GM18502 (cell line): ENCODE measurements at regions not wholly inside any gene's neighbourhood (a gene's known extent, or its start where the extent isn't known, plus 50 kb on each side); places are given as distances from the start of the nearest gene placed in this dataset.

Source experiments
- ATAC-seq: cut with Tn5 transposase; IDR thresholded peaks from one replicate; pipeline ENCODE4 v1.9.1; 2021; ENCODE audit warnings: mild to moderate bottlenecking; ENCODE audit not compliant: unreplicated experiment, poor library complexity

DNA sequence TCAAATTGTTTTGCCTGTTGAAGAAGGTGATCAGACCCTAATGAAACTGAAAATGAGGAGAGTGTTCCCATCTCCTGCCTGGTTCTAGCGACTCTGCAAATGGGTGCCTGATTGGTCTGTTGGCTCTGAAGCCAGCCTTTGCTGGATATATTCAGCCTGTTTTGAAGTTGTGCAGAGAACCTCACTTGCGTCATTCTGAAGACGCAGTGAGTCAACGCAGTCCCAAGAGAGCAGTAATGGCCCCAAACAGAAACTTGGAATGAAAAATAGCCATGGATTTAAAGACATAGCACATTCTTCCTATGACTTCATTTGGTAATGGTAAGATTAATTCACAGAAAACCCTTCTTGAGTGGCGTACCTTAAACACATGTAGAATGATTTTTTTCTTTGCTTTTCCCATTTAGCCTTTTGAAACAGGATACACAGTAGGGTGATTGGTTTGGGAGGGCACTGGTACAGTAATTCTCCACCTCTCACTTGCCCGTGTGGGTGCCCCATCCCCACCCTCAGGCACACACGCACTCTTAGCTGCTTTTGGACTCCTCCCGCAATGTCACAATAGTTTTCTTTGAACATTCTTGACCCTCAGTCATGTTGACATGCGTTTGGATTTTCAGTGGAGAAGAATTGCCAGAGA, 54.1 kb upstream of the ABL1 start:
- no peak for ATAC-seq

DNA sequence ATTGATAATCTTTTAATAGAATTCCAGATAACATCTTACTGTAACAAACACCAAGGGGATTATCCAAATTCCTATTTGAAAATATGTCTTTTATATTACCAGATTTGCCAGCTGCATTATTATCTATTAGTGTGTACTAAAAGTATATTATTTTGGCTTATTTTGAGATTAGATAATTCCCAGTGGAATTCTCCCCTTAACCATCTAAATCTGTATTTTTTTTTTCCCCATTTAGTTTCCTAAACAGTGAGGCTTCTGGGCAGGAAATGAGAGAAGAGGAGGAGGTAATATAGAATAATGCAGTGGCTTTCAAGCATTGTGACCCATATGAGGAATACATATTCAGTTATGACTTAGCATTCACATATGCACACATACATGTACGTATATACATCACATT, 53.5 kb upstream of the ABL1 start:
- no peak for ATAC-seq

DNA sequence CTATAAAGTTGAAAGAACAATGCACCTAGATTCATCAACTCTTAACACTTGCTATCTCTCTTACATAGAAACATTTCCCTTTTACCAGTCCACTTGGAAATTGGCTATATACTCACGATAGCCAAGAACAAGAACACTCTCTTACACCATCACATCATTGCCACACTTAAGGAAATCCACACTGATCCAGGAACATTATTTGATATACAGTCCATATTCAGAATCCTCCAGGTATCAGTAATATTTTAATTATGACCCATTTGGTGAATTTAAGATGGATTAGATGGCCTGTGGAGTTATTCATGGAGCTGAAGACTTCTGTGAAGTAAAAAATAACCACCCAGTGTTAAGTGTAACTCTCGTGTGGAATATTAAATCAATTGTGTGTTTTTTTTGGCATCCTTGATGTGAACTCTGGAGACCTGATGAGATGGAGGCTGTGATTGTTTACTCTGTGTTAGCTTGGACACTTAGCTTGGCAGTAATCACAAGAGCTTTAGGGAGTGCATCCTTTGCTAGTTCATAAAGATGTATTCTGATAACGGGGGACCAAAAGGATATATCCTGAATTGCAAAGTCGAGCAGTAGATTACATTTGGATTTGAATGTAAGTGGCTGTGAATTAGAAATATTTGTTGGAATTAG, 52.0 kb upstream of the ABL1 start:
- ATAC-seq, result no peak

DNA sequence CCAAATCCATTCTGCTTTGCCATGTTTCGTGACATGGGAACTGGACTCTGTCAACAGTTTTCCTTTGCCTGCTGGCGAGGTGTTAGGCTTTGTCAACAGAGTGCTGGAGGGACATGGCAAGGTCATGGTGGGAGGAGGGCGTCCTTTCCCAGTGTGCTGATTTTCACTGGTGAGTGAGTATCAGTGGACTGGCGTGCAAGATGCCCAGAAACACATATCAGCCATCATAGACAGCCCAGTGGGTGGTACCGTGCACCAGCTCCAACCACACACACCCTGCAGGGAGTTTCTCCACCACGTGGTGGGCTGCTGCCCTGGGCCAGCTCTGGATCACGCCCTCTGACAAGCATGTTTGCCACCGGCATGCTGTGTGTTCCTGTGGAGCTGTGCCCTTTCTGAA, 50.0 kb upstream of the ABL1 start:
- no peak for ATAC-seq
